NCI-H82 (cell line): ENCODE measurements at regions not wholly inside any gene's neighbourhood (a gene's known extent, or its start where the extent isn't known, plus 50 kb on each side); places are given as distances from the start of the nearest gene placed in this dataset.

Source experiments
- DNase-seq: peaks from one replicate; lab custom pipeline; 2025; lab: John Stamatoyannopoulos, UW

- DNase-seq: no peak
Observed at GRCh38 chr1:115233598-115233997, 104.5 kb downstream of the NGF start.

DNA sequence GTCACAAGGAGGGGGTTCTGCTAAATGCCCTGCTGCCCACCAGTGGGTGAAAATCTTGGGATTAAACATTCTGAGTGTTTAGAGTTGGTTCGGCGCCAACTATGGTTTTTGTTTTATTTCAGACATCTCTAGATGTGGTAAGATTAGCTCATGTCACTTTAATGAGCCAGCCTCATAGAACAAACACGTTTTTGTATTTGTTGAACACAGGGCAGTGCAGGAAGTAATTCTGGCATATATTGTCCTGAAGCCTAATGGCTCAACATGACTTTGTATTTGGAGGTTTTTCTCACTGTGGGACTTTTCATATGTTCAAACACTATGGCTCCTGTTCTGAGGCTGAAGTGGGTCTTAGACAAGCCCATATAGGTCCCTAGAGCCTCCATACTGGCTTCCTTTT is 107.8 kb downstream of the NGF start:
- no peak for DNase-seq

- no peak for DNase-seq
Observed at GRCh38 chr1:115229016-115229415, 109.0 kb downstream of the NGF start.

DNA sequence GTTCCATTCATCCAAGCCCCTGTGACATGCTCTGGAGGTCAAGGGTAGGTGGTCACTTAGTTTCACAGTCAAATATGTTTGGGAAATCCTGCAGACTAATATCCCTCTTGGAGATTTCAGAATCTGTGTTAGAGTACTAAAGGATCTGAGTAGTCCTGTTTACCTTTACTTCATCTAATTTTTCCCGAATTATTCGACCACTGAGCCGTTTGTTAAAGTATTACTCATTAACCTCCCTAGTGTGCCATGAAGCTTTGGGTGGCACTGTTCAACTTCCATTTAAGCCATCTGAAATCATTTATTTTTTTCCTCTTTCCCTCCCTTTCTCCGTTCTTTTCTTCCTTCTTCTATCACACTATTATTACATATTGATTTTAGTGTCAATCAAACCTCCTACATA is 109.9 kb downstream of the NGF start:
- no peak for DNase-seq

DNA sequence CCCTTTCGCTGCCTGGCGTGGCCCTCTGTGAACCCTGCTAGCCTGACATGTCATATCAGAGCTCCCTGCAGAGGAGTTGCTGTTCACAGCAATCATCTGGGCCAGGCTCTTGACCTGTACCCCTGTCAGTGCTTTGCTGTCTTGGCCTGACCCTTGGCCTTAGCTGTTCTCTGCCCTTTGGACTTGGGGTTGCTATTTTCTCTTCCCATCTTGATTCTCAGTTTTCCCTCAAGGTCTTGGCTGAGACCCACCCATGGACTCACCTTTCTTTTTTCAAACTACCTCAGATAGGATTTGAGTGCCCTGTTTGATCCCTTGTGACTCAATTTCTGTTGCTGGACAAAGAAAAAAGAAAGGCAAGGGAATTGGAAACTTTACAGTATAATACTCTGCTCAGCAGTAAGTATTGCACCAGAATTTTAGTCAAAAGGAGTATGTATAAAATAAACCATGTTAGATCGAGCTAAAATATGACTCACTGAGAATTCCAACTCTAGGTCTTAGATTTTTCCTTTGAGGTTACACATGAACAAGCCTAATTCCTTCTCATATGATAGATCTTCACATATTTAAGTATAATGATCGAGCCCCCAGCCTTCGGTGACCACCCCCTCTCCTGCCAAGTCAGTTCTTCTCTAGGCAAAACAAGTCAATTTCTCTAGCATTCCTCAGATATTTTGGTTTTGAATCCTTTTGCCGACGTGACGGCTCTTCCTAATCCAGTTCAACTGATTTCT is 110.5 kb downstream of the NGF start:
- no peak for DNase-seq

DNA sequence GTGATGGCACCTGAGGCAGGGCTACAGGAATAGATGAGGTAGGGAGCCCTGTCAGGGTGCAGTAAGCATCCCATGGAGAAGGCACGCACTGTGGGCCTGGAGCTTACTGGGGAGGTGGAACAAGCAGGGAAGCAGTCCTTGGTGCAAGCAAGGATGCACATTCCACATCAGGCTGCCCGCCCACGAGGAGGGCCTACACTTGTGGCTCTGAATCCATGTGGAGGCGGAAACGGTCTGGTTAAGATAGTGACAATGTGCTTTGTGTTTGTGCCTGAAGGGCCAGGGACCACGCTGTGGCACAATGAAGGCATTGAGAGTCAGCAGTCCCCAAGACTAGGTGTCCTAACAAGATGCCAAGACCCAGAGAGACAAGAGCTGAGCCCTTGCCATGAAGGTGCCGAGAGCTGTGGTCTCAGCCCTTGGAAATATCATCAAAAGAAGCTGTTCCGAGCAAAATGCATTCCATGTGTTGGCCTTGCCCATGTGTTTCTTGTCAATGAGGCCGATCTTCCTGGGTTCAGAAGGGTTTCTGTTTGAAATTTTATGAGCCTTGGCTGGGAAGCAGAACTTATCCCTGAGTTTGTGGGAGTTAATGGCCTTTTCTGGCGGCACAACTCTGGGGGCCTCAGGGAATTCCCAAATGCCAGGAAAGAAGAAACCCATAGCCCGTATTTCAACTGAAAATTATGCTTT is 111.9 kb downstream of the NGF start:
- DNase-seq: no peak

DNA sequence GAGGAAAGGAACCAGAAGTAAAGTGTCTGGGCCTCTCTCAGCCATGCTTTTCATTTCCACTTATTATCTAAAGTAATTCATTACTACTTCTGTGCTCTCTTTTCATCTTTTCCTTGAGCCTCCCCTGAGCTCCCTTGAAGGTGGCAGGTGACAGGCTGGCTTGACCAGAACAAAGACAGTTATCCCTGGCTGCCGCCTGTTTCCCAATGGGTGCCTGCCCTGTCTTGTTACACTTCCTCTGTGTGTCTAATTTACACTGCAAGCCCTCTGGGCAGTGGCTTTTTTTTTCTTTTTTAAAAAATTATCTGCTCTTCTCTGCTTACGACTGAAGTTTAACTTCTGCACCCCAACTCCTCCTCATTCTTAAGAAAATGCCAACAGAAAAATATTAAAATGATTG is 113.4 kb downstream of the NGF start:
- no peak for DNase-seq

- DNase-seq: no peak
Observed at GRCh38 chr1:115222616-115223402, 115.2 kb downstream of the NGF start.

GRCh38 chr1:115220340-115221270 is 117.4 kb downstream of the NGF start:
- no peak for DNase-seq

- no peak for DNase-seq
Observed at GRCh38 chr1:115219927-115220326, 118.1 kb downstream of the NGF start.

DNA sequence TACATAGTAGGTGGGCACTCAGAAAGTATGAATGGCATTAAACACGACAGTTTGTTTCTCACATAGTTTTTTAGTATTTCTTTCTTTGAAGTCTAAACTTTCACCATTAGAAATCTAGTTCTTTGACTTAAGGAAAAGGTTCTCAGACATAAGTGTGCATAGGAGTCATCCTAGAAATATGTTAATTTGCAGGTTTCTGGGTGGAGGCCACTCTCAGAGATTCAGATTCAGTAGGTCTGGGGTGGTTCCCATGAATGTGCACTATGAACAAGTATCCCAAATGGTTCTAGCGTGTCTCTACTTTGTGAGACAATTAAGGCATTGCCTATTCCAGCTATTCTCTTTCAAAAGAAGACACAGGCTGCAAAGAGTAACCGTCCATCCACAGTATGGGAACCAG is 119.3 kb downstream of the NGF start:
- DNase-seq: no peak

DNA sequence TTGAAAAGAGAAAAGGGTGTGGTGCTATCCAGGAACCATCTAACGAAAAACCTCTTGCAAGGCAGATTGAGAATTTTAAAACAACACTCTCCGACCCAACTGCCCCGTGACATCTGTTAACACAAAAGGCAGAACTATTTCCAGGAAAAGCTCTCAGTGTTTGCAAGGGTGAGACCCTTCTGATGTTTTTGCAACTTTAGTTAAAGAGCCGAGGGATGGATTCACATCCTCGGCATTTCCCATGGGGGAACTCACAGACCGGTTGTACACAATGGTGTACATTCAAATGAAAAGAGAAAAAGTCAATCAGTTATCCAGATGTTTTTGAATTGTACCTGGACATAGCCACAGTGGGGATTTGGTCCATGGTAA is 120.0 kb downstream of the NGF start:
- DNase-seq: no peak

GRCh38 chr1:115217150-115218033 is 120.7 kb downstream of the NGF start:
- no peak for DNase-seq

DNA sequence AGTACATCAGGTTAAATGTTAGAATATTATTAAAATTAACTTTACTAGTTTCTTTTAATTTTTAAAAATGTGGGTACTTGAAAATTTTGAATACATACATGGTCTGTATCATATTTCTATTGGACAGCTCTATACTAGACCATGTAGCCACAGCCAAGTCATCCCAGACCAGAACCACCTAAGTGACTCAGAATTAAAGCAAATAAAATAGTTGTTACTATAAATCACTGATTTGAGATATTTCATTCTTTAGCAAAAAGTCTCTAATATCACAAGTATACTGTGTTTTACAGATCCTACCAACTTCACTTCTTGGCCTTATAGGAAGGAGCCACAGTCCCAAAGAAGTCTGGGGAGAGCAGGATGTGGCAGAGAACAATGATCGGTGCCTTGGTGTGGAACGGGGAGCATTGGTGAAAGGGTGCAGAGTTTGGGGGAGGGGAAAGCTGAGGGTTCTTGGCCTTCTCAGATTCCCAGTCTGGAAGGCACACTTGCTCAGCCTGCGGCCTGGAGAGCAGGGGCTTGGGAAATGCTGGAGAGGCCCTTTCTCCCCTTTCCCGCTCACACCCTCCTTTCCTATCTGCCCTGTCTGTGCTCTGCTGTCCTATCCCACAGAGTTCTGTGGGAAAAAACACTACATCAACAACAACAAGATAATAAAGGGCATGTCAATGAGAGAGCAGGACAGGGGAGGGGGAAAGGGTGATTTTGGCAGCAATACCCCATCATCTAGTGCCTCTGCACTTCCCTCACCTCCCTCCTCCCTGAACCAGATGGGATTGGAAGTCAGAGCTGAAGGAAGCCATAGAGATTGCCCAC is 122.1 kb downstream of the NGF start:
- no peak for DNase-seq

- DNase-seq: no peak
Observed at GRCh38 chr1:115215110-115215509, 122.9 kb downstream of the NGF start.

GRCh38 chr1:115214098-115214497 is 124.0 kb downstream of the NGF start:
- no peak for DNase-seq

- DNase-seq: no peak
Observed at GRCh38 chr1:115213130-115213529, 123.8 kb upstream of the TSPAN2 start.

DNA sequence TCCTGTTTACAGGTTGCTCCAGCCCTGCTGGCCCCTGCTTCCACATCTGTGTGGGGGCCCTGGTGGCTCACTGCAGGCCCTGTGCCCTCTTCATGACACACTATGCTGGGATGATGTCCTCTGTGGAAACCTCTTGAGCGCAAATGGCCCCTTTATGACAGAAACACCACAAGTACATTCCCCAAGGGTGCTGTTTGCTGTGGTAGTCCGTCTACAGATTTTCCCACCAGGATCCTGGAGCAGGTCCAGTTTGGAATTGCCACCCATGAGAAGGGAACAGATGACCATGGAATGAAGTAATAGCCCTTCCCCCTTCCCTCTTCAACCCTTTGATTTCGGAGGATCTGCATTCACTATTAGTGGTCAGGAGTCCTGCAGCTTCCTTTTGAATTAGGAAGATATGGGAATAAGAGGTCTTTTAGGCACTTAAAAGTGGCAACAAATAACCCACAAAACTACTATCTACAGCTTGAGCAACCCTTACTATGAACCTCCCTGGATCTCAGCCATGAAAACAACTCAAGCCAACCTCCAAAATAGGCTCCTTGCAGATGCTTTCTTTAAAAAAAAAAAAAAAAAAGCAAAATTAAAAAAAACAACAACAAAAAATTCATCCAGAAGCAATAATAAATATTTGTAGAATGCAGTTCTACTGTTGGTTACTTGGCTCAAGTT is 121.9 kb upstream of the TSPAN2 start:
- DNase-seq: no peak

- no peak for DNase-seq
Observed at GRCh38 chr1:115210302-115210711, 121.0 kb upstream of the TSPAN2 start.
